ENCODE measurements at regions not wholly inside any gene's neighbourhood (a gene's known extent, or its start where the extent isn't known, plus 50 kb on each side); places are given as distances from the start of the nearest gene placed in this dataset.

DNA sequence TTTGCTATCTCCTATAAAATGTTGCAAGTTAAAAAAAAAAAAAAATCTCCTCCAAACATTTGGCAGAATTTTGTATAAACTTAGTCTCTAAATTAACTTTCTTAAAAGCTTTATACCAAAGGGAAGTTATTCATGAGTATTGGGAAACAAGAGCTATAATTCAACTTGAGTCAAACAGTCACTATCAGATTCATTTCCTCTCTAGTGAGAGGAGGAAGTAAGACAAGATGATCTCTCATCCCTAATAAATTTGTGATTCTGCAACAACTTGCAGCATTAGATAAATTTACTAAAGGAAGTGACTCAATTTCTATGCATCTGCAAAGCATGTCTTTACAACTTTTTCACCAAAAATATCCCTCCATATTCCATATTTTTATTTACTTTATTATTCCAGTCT lies 135.4 kb upstream of the GNPDA2 start:
- DNase-seq (ENCODE audit: low read depth in 4 of 4, low spot score in 3 of 4): no peak

DNA sequence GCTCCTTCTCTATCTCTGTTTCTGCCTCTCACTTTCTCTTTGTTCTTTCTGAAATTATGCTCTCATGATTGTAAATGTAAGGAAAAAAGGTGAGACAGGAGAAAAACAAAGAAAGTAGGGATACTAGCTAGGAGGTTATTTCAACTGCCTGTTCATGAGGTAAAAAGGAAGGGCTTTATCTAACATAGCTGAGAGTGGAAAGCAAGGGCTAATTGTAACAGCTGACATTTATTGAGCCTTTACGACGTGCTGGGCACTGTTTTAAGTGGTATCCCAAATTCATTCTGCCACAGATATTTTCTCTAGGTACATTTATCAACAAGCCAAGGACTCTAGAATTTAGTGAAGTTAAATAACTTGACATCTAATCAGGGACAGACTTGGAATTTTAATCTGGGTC lies 133.1 kb upstream of the GNPDA2 start:
- no peak for DNase-seq (ENCODE audit: low read depth in 4 of 4, low spot score in 3 of 4)

DNA sequence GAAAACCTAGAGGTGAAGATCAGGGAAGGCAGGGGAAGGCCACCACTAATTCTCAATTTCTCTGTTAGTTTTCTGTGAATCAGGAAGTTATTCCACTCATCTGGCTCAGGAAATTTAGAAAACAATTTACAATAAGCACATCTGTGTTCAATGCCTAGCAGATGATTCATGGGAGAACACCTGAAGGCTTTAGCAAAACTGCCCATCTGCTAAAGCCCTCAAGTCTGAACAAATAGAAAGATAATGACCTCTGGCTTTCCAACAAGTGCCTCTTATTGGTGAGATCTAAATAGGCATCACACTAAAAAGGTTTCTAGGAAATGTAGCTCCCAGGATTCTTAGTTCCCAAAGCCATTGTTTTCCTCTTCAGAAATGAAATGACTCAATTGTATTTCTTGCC lies 122.1 kb upstream of the GNPDA2 start:
- DNase-seq (ENCODE audit: low read depth in 4 of 4, low spot score in 3 of 4): no peak

DNA sequence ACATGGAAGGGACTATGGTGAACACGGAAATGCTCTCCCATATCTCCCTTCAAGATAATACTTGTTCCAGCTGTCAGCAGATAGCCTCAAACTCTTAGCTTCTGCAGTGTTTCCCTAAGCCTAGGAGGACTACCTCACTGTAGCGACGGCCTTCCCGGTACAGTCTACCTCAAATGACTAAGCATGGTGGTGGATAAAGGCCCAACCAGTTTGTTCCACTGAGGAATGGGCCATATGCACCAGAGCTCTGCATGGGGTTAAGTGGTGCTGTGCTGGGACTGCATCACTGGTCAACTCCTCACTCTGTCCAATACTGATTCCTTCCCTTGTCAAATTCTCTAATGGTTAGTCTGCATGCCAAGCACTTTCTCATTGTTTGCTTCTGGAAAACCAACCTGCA lies 119.6 kb upstream of the GNPDA2 start:
- DNase-seq (ENCODE audit: low read depth in 4 of 4, low spot score in 3 of 4): no peak

DNA sequence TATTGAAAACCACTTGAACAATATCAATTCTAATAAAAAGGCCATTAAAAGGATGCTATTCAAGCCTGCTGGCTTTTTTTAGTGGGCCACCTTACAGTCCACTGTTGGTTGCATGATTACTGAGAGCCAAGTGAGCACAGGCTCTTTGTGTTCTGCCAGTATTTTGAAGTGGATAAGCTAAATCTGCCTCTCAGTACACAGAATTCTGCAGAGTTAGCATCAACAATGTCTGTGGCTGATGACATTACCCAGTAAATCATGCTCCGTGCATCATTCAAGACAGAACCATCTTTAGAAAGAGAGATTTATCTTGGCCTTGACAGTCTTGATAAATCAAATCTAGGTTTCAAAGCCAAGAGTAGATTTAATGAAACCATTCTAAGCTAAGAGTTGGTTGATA lies 119.0 kb upstream of the GNPDA2 start:
- no peak for DNase-seq (ENCODE audit: low read depth in 4 of 4, low spot score in 3 of 4)

DNA sequence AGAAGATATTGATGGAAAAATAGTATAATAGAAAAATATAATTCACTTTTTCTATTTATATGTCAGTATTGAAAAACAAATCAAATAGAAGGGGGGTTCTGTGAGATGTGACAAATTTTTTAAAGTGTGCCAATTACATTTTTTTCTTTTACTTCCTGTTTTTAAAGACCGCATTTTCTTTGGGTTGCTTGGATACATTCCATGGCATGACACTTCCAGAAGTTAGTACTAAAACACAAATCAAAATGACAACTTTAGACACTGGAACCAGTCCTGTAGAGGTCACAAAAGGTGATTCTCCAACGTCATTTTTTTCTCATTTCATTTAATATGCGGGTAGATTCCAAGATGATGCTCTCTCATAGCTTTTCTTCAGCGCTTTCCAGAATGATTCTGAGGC lies 116.2 kb upstream of the GNPDA2 start:
- no peak for DNase-seq (ENCODE audit: low read depth in 4 of 4, low spot score in 3 of 4)

DNA sequence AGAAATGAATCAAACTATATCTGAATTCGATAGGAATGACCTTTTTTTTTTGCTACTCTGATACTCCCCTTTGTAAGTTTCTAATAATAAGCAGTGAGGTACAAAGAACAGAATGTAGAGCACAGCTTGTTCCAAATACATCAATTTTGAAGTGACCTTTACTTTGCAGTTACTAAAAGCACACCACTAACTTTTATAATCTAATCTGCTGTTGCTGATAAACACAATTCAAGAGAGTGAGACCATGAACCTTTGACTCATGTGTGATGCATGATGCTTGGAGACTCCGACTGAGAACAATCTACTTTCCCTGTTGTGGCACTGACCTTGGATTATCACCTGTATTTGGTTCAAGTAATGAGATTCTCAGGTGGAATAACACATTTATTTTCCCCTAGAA lies 91.6 kb upstream of the GNPDA2 start:
- no peak for DNase-seq (ENCODE audit: low read depth in 4 of 4, low spot score in 3 of 4)

DNA sequence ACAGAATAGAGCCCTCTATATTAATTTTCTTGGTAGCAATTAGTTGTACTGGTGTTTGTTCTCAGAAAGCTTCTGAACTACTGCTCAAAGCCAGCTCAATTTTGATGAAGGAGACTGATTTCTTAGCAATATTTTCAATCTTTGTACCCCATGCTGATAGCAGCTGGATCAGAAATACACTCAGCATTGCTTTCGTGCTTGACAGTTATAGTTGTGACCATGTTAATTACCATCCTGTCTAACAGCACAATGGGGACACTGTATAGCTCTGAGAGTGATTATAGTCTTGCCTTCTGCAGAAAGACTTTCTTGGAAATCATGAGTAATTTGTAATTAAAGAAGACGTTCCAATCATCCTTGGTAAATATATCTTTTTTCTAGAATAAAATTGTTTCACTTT lies 79.7 kb upstream of the GNPDA2 start:
- DNase-seq (ENCODE audit: low read depth in 4 of 4, low spot score in 3 of 4): no peak

DNA sequence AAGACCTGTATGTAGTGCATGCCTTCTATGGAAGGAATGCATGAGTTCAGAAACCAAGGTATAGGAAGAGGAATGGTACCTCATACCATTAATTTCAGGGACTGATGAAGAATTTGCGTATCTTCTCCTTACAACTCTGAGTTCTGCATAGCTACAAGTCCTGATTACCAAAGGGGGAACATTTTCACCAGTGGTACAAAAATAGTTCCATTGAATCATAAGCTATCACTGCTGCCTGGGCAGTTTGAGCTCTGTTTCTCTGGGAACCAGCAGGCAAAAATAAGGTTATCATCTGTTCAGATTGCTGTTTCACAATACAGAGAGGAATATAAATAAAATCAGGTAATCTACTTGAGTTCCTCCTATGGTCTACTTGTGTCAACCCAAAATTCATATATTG lies 77.9 kb upstream of the GNPDA2 start:
- no peak for DNase-seq (ENCODE audit: low read depth in 4 of 4, low spot score in 3 of 4)

DNA sequence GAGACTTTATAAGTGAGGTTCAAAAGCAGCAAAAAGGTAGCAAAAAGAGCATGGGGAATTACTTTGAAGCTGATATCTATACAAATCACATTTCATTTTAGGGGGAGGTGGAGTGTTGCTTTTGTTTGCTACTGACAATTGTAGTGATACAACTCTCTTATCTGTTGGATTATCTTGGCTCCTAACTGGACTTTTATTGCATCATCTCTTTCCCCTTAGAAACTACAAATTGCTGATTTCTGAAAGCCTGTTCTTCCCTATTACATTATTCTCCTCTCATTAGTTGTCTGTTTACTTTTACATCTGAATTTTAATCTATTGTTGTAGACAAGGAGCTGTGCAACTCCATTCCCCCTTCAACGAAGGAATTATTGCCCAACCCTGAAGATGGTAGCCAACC lies 75.0 kb upstream of the GNPDA2 start:
- DNase-seq (ENCODE audit: low read depth in 4 of 4, low spot score in 3 of 4): no peak

DNA sequence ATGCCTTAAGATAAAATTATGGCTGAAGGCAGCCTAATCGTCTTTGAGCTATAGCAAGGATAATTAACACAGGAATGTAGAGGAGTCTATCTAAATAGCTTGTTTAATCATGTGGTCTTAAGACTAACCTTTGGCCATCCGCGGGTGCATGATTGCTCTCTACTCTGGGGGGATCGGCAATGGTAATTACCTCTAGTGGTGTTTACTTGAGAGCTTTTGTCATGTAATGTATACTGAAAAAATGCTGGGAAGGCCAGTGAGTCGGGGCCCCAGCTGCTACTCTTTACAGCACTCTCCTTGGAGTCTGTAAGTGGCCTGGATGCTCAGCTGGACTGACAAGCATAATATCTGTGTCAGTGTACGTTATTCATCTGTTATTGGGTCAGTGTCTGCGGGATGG lies 65.5 kb upstream of the GNPDA2 start:
- DNase-seq (ENCODE audit: low read depth in 4 of 4, low spot score in 3 of 4): no peak

DNA sequence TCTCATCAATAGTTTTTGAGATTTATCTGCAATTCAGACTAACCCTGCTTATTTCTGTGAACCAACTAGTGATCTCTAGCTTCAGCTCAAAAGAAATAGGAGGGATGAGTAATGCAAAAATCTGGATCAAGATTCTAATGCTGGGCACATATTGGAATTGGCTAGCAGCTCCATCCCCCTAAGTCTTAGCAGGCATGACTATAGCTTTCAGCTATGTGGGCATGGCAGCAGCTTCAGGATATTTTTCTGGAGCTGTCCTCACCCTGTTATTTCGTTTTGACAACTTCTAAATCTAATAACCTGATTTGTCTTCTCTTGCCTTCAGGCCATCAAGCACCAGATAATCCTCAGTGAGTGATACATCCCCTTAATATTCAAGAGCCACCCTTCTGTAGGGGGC lies 50.8 kb upstream of the GNPDA2 start:
- DNase-seq (ENCODE audit: low read depth in 4 of 4, low spot score in 3 of 4): no peak
